Stimulated activated CD4-positive, alpha-beta T cell treated with anti-CD3 and anti-CD28 coated beads, Interleukin-15, amount 100 ng/mL, for 24 hours (primary cell): ENCODE measurements at regions not wholly inside any gene's neighbourhood (a gene's known extent, or its start where the extent isn't known, plus 50 kb on each side); places are given as distances from the start of the nearest gene placed in this dataset.

Experiments used
- DNase-seq: peaks from one replicate; pipeline ENCODE4 v3.0.0-alpha.2; 2020

- no peak for DNase-seq
Observed at GRCh38 chr21:28826569-28826968, 166.1 kb downstream of the LTN1 start.

GRCh38 chr21:28826021-28826420 is 166.7 kb downstream of the LTN1 start:
- DNase-seq: no peak

- DNase-seq: no peak
Observed at GRCh38 chr21:28823429-28823828, 169.2 kb downstream of the LTN1 start.

GRCh38 chr21:28822486-28823335 is 170.0 kb downstream of the LTN1 start:
- no peak for DNase-seq

GRCh38 chr21:28822123-28822399 is 170.6 kb downstream of the LTN1 start:
- no peak for DNase-seq

GRCh38 chr21:28821276-28822122 is 171.2 kb downstream of the LTN1 start:
- no peak for DNase-seq

- DNase-seq: no peak
Observed at GRCh38 chr21:28818663-28819278, 173.9 kb downstream of the LTN1 start.

GRCh38 chr21:28817871-28818270 is 174.8 kb downstream of the LTN1 start:
- DNase-seq: no peak

GRCh38 chr21:28811860-28812259 is 180.8 kb downstream of the LTN1 start:
- DNase-seq: no peak

GRCh38 chr21:28810826-28811524 is 181.7 kb downstream of the LTN1 start:
- DNase-seq: no peak

- DNase-seq: no peak
Observed at GRCh38 chr21:28805885-28806284, 186.8 kb downstream of the LTN1 start.

GRCh38 chr21:28804089-28804670 is 188.5 kb downstream of the LTN1 start:
- DNase-seq: no peak

- DNase-seq: no peak
Observed at GRCh38 chr21:28801906-28802305, 190.8 kb downstream of the LTN1 start.

- DNase-seq: no peak
Observed at GRCh38 chr21:28799926-28800325, 192.8 kb downstream of the LTN1 start.

GRCh38 chr21:28798798-28799197 is 193.9 kb downstream of the LTN1 start:
- no peak for DNase-seq

- DNase-seq: no peak
Observed at GRCh38 chr21:28795251-28795650, 197.4 kb downstream of the LTN1 start.

- DNase-seq: no peak
Observed at GRCh38 chr21:28794371-28794851, 198.3 kb downstream of the LTN1 start.

- DNase-seq: no peak
Observed at GRCh38 chr21:28793043-28793442, 199.6 kb downstream of the LTN1 start.

GRCh38 chr21:28791595-28792282 is 200.9 kb downstream of the LTN1 start:
- peak; percentile 10 for DNase-seq

GRCh38 chr21:28790335-28790734 is 202.3 kb downstream of the LTN1 start:
- no peak for DNase-seq

- DNase-seq: no peak
Observed at GRCh38 chr21:28789523-28789922, 203.2 kb downstream of the LTN1 start.

GRCh38 chr21:28788030-28788429 is 204.6 kb downstream of the LTN1 start:
- no peak for DNase-seq
